Panc1 (cell line): ENCODE measurements at regions not wholly inside any gene's neighbourhood (a gene's known extent, or its start where the extent isn't known, plus 50 kb on each side); places are given as distances from the start of the nearest gene placed in this dataset.

Source experiments
- ATAC-seq: fragments of 200-7000 bp; cut with Tn5 transposase; 2 replicates; pipeline ENCODE4 v1.9.1; 2020; ENCODE audit warnings: mild to moderate bottlenecking, moderate library complexity
- BruUV-seq: library from RNA; stranded (reverse); fragments of 400-500 nt; replicated peaks from 2 replicates; lab custom pipeline; 2021; lab: Mats Ljungman, UMichigan
- CTCF ChIA-PET: fragments of 300-600 bp; sonication (Branson Sonifier 250); formaldehyde crosslinking; loops from one replicate; lab custom pipeline; 2022; ENCODE audit warnings: antibody characterized with exemption; lab: Charles Lee
- POLR2A ChIA-PET: fragments of 300-600 bp; sonication (Branson Sonifier 250); formaldehyde crosslinking; loops from one replicate; lab custom pipeline; 2022; ENCODE audit warnings: antibody characterized with exemption; lab: Charles Lee
- DNase-seq: peaks from one replicate; pipeline ENCODE4 v3.0.0-alpha.2; 2010; ENCODE audit warnings: low read depth, low spot score
- H3K27ac ChIP-seq: 2 replicates; pipeline ENCODE4 v1.5.1; 2011; ENCODE audit warnings: mild to moderate bottlenecking, low read length, inconsistent platforms
- H3K27me3 ChIP-seq: fragments of 200-500 bp; sonication (Bioruptor generic); 2 replicates; pipeline ENCODE4 v1.6.0; 2014; ENCODE audit warnings: low read length, inconsistent platforms; ENCODE audit not compliant: control insufficient read depth, insufficient read depth
- H3K36me3 ChIP-seq: fragments of 200-500 bp; sonication (Bioruptor generic); 2 replicates; pipeline ENCODE4 v1.5.1; 2014; ENCODE audit warnings: inconsistent platforms, mild to moderate bottlenecking, low read length, moderate library complexity; ENCODE audit not compliant: control insufficient read depth, insufficient read depth
- H3K4me1 ChIP-seq: 2 replicates; pipeline ENCODE4 v1.5.1; 2011; ENCODE audit warnings: inconsistent platforms, mild to moderate bottlenecking, low read length, moderate library complexity; ENCODE audit not compliant: control insufficient read depth, insufficient read depth
- H3K4me3 ChIP-seq, 2 experiments: 2 replicates each; pipeline ENCODE4 v1.5.1; 2011 to 2012; ENCODE audit warnings: low read depth in 2 of 2, low read length in 2 of 2, mild to moderate bottlenecking in 2 of 2, inconsistent platforms in 1 of 2, moderate library complexity in 1 of 2
- H3K9me3 ChIP-seq: fragments of 200-500 bp; sonication (Bioruptor generic); 2 replicates; pipeline ENCODE4 v1.5.1; 2014; ENCODE audit warnings: low read depth, mild to moderate bottlenecking, inconsistent platforms, low read length, moderate library complexity; ENCODE audit not compliant: control insufficient read depth, insufficient read depth
- CTCF ChIP-seq: fragments of 450-650 bp; IDR thresholded peaks from 2 replicates; pipeline ENCODE4 v1.5.1; 2017; ENCODE audit warnings: mild to moderate bottlenecking
- POLR2AphosphoS5 ChIP-seq: IDR thresholded peaks from 2 replicates; pipeline ENCODE4 v1.6.1; 2012; ENCODE audit warnings: mild to moderate bottlenecking, low read depth, low read length, moderate library complexity
- REST ChIP-seq, 2 experiments: IDR thresholded peaks; 2 replicates each; pipeline ENCODE4 v1.6.1; 2011 to 2012; ENCODE audit warnings: low read depth in 2 of 2, control low read depth in 1 of 2, low read length in 1 of 2, mild to moderate bottlenecking in 1 of 2, moderate library complexity in 1 of 2; ENCODE audit not compliant: insufficient read depth in 1 of 2
- SIN3A ChIP-seq: IDR thresholded peaks from 2 replicates; pipeline ENCODE4 v1.6.1; 2012; ENCODE audit warnings: low read depth, mild to moderate bottlenecking, low read length, moderate library complexity, borderline replicate concordance; ENCODE audit not compliant: insufficient read depth
- TCF7L2 ChIP-seq: IDR thresholded peaks from 2 replicates; pipeline ENCODE4 v1.6.1; 2011; ENCODE audit warnings: mild to moderate bottlenecking, low read depth, low read length, inconsistent platforms
- in situ Hi-C: cut with HindIII; loops from 2 replicates; pipeline ENCODE4 v1.10.0; 2016; ENCODE audit warnings: low sequenced_read_pairs, low pct_unique_long_range_greater_than_20kb
- intact Hi-C: fragments of 100-400 bp; cut with micrococcal nuclease; formaldehyde crosslinking; loops from one replicate; pipeline ENCODE4 v1.10.0; 2022; ENCODE audit not compliant: unreplicated experiment

GRCh38 chr10:9043466-9043865, 989.0 kb downstream of the GATA3 start:
- in situ Hi-C loops, result no loop called here
- Histone ChIP-seq H3K27ac (no peak overlapping the region), H3K36me3 (no peaks in the 10 kb centered on the region), H3K4me1 (no peaks in the 10 kb centered on the region), H3K27me3 (no peaks in the 10 kb centered on the region), H3K9me3 (no peaks in the 10 kb centered on the region), H3K4me3 (no peak overlapping the region)
- POLR2A ChIA-PET, result no interaction called here
- no TSS peak for BruUV-seq
- CTCF ChIA-PET, result no interaction called here
- ATAC-seq (no peak), DNase-seq (no peak)
- TF ChIP-seq REST (IDR thresholded peaks at IDR 0.05; ENCODE audit: insufficient read depth in 1 of 2, low read depth in 2 of 2, low read length in 1 of 2), result no peak
- TF ChIP-seq POLR2AphosphoS5, result no peak
- TF ChIP-seq TCF7L2, result no peak
- TF ChIP-seq SIN3A, result no peak
- no peak for TF ChIP-seq CTCF
- intact Hi-C loops, result no loop called here

- in situ Hi-C loops (no loop called here), intact Hi-C loops (no loop called here)
- ChIA-PET POLR2A (no interaction called here), CTCF (no interaction called here)
- TF ChIP-seq TCF7L2, result no peak
- no peak for TF ChIP-seq CTCF
- no peak for TF ChIP-seq POLR2AphosphoS5
- TF ChIP-seq SIN3A, result no peak
- TF ChIP-seq REST (IDR thresholded peaks at IDR 0.05; ENCODE audit: insufficient read depth in 1 of 2, low read depth in 2 of 2, low read length in 1 of 2), result no peak
- Histone ChIP-seq H3K4me3 (no peak overlapping the region), H3K27ac (no peak overlapping the region), H3K9me3 (no peaks in the 10 kb centered on the region), H3K27me3 (no peaks in the 10 kb centered on the region), H3K4me1 (no peaks in the 10 kb centered on the region), H3K36me3 (no peaks in the 10 kb centered on the region)
- no peak for ATAC-seq
- DNase-seq, result no peak
- no TSS peak for BruUV-seq
These were observed 990.8 kb downstream of the GATA3 start for GRCh38 chr10:9045311-9045710.
